ENCODE measurements at regions not wholly inside any gene's neighbourhood (a gene's known extent, or its start where the extent isn't known, plus 50 kb on each side); places are given as distances from the start of the nearest gene placed in this dataset.

DNA sequence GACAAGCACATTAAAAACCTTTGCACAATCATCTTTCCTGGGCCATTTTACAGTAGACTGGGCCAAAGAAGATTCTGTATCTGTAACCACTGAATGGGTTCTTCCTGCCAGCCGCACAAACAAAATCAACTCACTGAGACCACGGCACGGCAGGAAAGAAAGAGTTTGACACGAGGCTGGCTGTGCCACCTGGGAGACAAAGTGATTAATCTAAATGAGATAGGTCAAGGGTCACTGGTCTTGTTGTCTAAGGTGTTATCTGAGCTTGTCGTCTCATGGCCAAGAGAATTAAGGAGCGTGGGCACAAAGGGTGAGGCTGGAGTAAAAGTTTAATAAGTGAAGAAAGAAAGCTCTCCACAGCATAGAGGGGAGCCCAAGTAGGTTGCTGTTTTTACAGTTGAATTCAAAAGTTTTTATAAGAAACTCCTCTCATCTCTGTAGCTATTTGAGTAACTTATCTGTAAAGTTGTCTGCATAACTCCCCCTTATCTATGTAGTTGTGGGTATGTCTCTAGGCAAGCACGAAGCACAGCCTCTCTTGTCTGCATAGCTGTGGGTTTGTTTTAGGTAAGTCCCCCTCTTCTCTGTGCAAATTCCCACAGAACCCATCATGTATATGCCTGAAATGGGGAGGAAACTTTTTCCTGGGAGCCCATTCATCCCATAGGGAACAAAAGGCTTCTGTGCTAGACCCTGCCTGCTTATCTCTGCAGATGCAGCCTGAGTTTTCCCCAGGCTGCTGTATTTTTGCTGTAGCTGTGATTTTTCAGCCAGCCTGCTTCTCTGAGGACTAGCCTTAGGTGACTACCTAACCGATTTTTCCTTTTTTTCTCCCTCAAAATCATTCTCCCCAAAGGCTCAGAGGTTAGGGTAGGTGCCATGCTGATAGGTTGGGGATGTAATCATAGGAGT is 1314.6 kb upstream of the TMEM132C start:
- DNase-seq = no peak
- H3K4me3 ChIP-seq = no peak overlapping the region
- no peaks in the 10 kb centered on the region for H3K27me3 ChIP-seq
- TF ChIP-seq POLR2A (IDR thresholded peaks at IDR 0.05) = no peak
- TF ChIP-seq, protein P1, sequence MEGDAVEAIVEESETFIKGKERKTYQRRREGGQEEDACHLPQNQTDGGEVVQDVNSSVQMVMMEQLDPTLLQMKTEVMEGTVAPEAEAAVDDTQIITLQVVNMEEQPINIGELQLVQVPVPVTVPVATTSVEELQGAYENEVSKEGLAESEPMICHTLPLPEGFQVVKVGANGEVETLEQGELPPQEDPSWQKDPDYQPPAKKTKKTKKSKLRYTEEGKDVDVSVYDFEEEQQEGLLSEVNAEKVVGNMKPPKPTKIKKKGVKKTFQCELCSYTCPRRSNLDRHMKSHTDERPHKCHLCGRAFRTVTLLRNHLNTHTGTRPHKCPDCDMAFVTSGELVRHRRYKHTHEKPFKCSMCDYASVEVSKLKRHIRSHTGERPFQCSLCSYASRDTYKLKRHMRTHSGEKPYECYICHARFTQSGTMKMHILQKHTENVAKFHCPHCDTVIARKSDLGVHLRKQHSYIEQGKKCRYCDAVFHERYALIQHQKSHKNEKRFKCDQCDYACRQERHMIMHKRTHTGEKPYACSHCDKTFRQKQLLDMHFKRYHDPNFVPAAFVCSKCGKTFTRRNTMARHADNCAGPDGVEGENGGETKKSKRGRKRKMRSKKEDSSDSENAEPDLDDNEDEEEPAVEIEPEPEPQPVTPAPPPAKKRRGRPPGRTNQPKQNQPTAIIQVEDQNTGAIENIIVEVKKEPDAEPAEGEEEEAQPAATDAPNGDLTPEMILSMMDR (IDR thresholded peaks at IDR 0.05) = no peak
- no peak overlapping the region for H3K27ac ChIP-seq
- 53 to 58% (median 57%) methylated on average over 8 of the region's 8 CpGs for WGBS, 4 donors
- no peaks in the 10 kb centered on the region for H3K9me3 ChIP-seq (replicated peaks in 1 of 3)
- H3K4me1 ChIP-seq (replicated peaks in 1 of 2) = no peaks in the 10 kb centered on the region
- no peaks in the 10 kb centered on the region for H3K36me3 ChIP-seq (replicated peaks in 1 of 2)
- intact Hi-C loops (cut with DNase I) = no loop called here

DNA sequence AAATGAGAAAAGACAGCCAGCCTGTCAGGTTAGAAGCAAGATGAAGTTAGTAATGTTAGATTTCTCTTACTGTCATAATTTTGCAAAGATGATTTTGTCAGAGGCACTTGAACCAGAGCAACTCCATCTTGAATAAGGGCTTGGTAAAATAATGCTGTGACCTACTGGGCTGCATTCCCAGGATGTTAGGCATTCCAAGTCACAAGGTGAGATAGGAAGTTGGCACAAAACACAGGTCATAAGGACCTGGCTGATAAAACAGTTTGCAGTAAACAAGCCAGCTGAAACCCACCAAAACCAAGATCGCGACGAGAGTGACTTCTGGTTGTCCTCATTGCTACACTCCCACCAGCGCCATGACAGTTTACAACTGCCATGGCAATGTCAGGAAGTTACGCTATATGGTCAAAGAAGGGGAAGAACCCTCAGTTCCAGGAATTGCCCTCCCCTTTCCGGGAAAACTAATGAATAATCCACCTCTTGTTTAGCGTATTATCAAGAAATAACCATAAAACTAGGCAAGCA is 1313.5 kb upstream of the TMEM132C start:
- TF ChIP-seq POLR2A (IDR thresholded peaks at IDR 0.05) = no peak
- TF ChIP-seq, protein P1 (IDR thresholded peaks at IDR 0.05) = no peak
- Histone ChIP-seq H3K27ac (no peak overlapping the region), H3K9me3 (replicated peaks in 1 of 3) (no peaks in the 10 kb centered on the region), H3K27me3 (no peaks in the 10 kb centered on the region), H3K4me3 (no peak overlapping the region), H3K4me1 (replicated peaks in 1 of 2) (no peaks in the 10 kb centered on the region), H3K36me3 (replicated peaks in 1 of 2) (no peaks in the 10 kb centered on the region)
- intact Hi-C loops (cut with DNase I) = no loop called here
- WGBS, 4 donors = 86 to 95% (median 89%) methylated on average over 7 of the region's 7 CpGs
- DNase-seq = no peak

DNA sequence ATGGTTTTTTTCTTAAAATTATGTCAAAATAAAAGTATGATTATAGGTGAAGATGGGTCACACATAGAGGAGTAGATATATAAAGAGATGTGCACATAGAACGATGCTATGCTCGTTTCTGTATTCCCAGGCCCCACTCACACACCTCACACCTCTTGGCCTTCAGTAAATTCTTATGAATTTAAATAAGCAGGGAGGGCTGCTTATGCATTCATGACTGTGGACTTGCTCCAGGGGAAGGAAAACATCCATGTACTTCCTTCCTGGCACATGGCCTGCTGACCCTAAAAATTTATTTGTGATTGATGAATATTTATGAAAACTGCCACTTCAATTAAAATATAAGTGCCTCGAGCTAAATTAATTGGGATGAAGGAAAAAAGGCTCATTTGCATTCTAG is 1306.7 kb upstream of the TMEM132C start:
- 55 to 73% (median 65%) methylated on average over 3 of the region's 3 CpGs for WGBS, 4 donors
- intact Hi-C loops (cut with DNase I) = no loop called here
- no peak for DNase-seq
- Histone ChIP-seq H3K27ac (no peak overlapping the region), H3K4me3 (no peak overlapping the region), H3K4me1 (replicated peaks in 1 of 2) (no peaks in the 10 kb centered on the region), H3K9me3 (replicated peaks in 1 of 3) (no peaks in the 10 kb centered on the region), H3K36me3 (replicated peaks in 1 of 2) (no peaks in the 10 kb centered on the region), H3K27me3 (no peaks in the 10 kb centered on the region)
- TF ChIP-seq, protein P1 (IDR thresholded peaks at IDR 0.05) = no peak
- no peak for TF ChIP-seq POLR2A (IDR thresholded peaks at IDR 0.05)

DNA sequence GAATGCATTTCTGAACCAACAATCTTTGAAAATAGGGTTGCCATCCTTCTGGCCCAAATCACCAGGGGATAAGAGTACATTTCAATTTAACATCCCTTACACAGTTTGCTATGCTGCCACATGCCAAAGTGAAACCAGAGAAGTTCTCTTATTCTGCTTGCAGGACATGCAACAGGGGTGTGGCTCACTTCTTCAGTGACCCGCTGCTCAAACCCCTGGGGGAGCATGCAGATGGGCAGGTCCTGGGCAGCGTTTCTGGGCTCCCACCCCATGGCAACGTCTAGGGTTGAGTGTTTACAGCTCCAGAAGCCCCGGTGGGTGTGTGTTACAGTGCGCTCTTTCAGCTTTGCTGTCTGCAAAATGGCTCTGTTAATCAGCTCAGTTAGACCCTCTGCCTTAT is 1306.3 kb upstream of the TMEM132C start:
- 63 to 100% (median 67%) methylated on average over 1 to 5 of the region's 5 CpGs for WGBS, 4 donors
- Histone ChIP-seq H3K27ac (no peak overlapping the region), H3K9me3 (replicated peaks in 1 of 3) (no peaks in the 10 kb centered on the region), H3K36me3 (replicated peaks in 1 of 2) (no peaks in the 10 kb centered on the region), H3K4me3 (no peak overlapping the region), H3K4me1 (replicated peaks in 1 of 2) (no peaks in the 10 kb centered on the region), H3K27me3 (no peaks in the 10 kb centered on the region)
- TF ChIP-seq POLR2A (IDR thresholded peaks at IDR 0.05) = no peak
- TF ChIP-seq, protein P1 (IDR thresholded peaks at IDR 0.05) = no peak
- intact Hi-C loops (cut with DNase I) = no loop called here
- no peak for DNase-seq

Data from adrenal gland (tissue), 9 donors.